Sigmoid colon (tissue), 6 donors: ENCODE measurements at regions not wholly inside any gene's neighbourhood (a gene's known extent, or its start where the extent isn't known, plus 50 kb on each side); places are given as distances from the start of the nearest gene placed in this dataset.

ENCODE experiments used
- DNase-seq: peaks from one replicate; pipeline ENCODE4 v3.0.0-alpha.2; 2019
- H3K27ac ChIP-seq, 4 donors: fragments of 200-600 bp; sonication (generic); one replicate each; pipeline ENCODE4 v1.5.1; 2016 to 2019; ENCODE audit warnings: mild to moderate bottlenecking in 1 of 4
- H3K27me3 ChIP-seq, 3 donors: fragments of 200-600 bp; sonication (generic); one replicate each; pipeline ENCODE4 v1.5.1; 2019; ENCODE audit warnings: mild to moderate bottlenecking in 1 of 3
- H3K36me3 ChIP-seq, 4 donors: fragments of 200-600 bp; sonication (generic); one replicate each; pipeline ENCODE4 v1.5.1; 2016 to 2019
- H3K4me1 ChIP-seq, 4 donors: fragments of 200-600 bp; sonication (generic); one replicate each; pipeline ENCODE4 v1.5.1; 2017 to 2019
- H3K4me3 ChIP-seq, 4 donors: fragments of 200-600 bp; sonication (generic); one replicate each; pipeline ENCODE4 v1.5.1; 2017 to 2019; ENCODE audit warnings: mild to moderate bottlenecking in 2 of 4, moderate library complexity in 1 of 4
- H3K9me3 ChIP-seq, 4 donors: fragments of 200-600 bp in 3 of 4; sonication (generic) in 3 of 4; one replicate each; pipeline versions ENCODE4 v1.5.1 to v1.6.1; 2013 to 2019
- EP300 ChIP-seq, 4 donors: sonication (generic); formaldehyde crosslinking; IDR thresholded peaks; one replicate each; pipeline ENCODE4 v1.6.1; 2017; ENCODE audit warnings: antibody characterized with exemption in 4 of 4
- POLR2A ChIP-seq, 2 donors: fragments of 450-650 bp; IDR thresholded peaks; one replicate each; pipeline ENCODE4 v1.6.1; 2016; ENCODE audit warnings: antibody characterized with exemption in 2 of 2, mild to moderate bottlenecking in 2 of 2, moderate library complexity in 2 of 2
- POLR2AphosphoS5 ChIP-seq, 4 donors: sonication (generic); formaldehyde crosslinking; IDR thresholded peaks; one replicate each; pipeline ENCODE4 v1.6.1; 2017; ENCODE audit warnings: antibody characterized with exemption in 4 of 4
- WGBS, 2 donors: extraction: QIAGEN DNeasy Blood & Tissue Kit; methylation state at CpG; one replicate each; pipeline ENCODE4 v1.1.7; 2013; 5-methylcytosine and 5-hydroxymethylcytosine counted together
- intact Hi-C: fragments of 100-400 bp; cut with DNase I; formaldehyde crosslinking; loops from one replicate; pipeline ENCODE4 v1.15.1; 2023
- TF ChIP-seq, protein P1 (sequence below), 4 experiments: fragments of 450-650 bp in 3 of 4; fragments of 200-600 bp in 1 of 4; IDR thresholded peaks; one replicate each; pipeline ENCODE4 v1.5.1; 2016 to 2019; ENCODE audit warnings: antibody characterized with exemption in 4 of 4, mild to moderate bottlenecking in 3 of 4, moderate library complexity in 2 of 4
- donor health status: healthy with polysubstance abuse.
- donor health status: healthy.

DNA sequence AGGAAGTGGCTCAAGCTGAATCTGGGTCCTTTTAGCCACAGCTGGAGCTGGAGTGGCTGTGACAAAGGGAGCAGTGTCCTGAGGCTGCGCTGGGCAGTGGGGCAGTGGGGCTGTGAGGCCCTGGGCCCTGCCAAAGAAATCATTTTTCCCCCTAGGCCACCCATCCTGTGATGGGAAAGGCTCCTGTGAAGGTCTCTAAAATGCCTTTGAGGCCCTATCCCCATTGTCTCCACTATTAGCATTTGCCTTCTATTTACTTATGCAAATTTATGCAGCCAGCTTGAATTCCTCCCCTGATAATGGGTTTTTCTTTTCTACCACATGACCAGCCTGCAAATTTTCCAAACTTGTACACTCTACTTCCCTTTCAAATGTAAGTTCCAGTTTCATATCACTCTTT is 539.2 kb downstream of the MEI4 start:
- intact Hi-C loops, result no loop called here
- Histone ChIP-seq H3K27me3 (no peaks in the 10 kb centered on the region), H3K4me1 (no peaks in the 10 kb centered on the region), H3K36me3 (no peaks in the 10 kb centered on the region), H3K9me3 (no peaks in the 10 kb centered on the region), H3K4me3 (no peak overlapping the region), H3K27ac (no peak overlapping the region)
- TF ChIP-seq POLR2A (IDR thresholded peaks at IDR 0.05), result no peak
- no peak for TF ChIP-seq POLR2AphosphoS5 (IDR thresholded peaks at IDR 0.05)
- TF ChIP-seq EP300 (IDR thresholded peaks at IDR 0.05), result no peak
- TF ChIP-seq, protein P1, sequence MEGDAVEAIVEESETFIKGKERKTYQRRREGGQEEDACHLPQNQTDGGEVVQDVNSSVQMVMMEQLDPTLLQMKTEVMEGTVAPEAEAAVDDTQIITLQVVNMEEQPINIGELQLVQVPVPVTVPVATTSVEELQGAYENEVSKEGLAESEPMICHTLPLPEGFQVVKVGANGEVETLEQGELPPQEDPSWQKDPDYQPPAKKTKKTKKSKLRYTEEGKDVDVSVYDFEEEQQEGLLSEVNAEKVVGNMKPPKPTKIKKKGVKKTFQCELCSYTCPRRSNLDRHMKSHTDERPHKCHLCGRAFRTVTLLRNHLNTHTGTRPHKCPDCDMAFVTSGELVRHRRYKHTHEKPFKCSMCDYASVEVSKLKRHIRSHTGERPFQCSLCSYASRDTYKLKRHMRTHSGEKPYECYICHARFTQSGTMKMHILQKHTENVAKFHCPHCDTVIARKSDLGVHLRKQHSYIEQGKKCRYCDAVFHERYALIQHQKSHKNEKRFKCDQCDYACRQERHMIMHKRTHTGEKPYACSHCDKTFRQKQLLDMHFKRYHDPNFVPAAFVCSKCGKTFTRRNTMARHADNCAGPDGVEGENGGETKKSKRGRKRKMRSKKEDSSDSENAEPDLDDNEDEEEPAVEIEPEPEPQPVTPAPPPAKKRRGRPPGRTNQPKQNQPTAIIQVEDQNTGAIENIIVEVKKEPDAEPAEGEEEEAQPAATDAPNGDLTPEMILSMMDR (IDR thresholded peaks at IDR 0.05), result no peak
- 42 to 55% methylated on average over 1 of the region's 1 CpG for WGBS, 2 donors
- no peak for DNase-seq

- intact Hi-C loops, result no loop called here
- Histone ChIP-seq H3K27ac (no peak overlapping the region), H3K27me3 (no peaks in the 10 kb centered on the region), H3K9me3 (no peaks in the 10 kb centered on the region), H3K4me3 (no peak overlapping the region), H3K36me3 (no peaks in the 10 kb centered on the region), H3K4me1 (no peaks in the 10 kb centered on the region)
- TF ChIP-seq POLR2A (IDR thresholded peaks at IDR 0.05) (no peak), EP300 (IDR thresholded peaks at IDR 0.05) (no peak), POLR2AphosphoS5 (IDR thresholded peaks at IDR 0.05) (no peak)
- TF ChIP-seq, protein P1 (IDR thresholded peaks at IDR 0.05), result no peak
- DNase-seq, result no peak
- WGBS, 2 donors, result 34 to 55% methylated on average over 5 of the region's 5 CpGs
Measured at GRCh38 chr6:78199044-78199443, 546.2 kb downstream of the MEI4 start.

DNA sequence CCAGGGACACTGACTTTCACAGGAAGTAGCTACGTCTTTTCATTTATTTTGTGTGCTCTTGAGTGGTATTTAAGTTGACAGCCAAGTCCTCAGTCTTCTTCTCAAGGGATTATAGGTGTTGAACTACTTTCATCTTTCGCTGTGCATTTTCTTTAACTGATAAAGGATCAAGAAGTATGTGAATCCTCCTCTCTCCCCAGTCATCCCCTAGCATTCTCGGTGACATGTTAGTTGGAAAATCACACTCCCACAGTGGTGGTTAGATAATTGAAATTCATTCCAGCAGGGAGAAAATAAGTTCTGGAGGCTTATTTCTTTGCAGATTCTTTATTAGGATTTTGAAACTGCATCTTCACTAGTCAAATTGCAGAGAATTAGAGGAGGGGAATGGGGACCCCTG is 569.4 kb downstream of the MEI4 start:
- TF ChIP-seq EP300 (IDR thresholded peaks at IDR 0.05) (no peak), POLR2AphosphoS5 (IDR thresholded peaks at IDR 0.05) (no peak), POLR2A (IDR thresholded peaks at IDR 0.05) (no peak)
- TF ChIP-seq, protein P1 (IDR thresholded peaks at IDR 0.05), result no peak
- H3K27ac ChIP-seq, result no peak overlapping the region
- no peaks in the 10 kb centered on the region for H3K27me3 ChIP-seq
- H3K36me3 ChIP-seq, result no peaks in the 10 kb centered on the region
- H3K9me3 ChIP-seq, result no peaks in the 10 kb centered on the region
- no peaks in the 10 kb centered on the region for H3K4me1 ChIP-seq
- no peak for DNase-seq
- intact Hi-C loops, result no loop called here
- H3K4me3 ChIP-seq, result no peak overlapping the region
- WGBS, 2 donors, result 67 to 73% methylated on average over 3 of the region's 3 CpGs

- Histone ChIP-seq H3K27me3 (no peaks in the 10 kb centered on the region), H3K4me1 (no peaks in the 10 kb centered on the region), H3K9me3 (peaks cover 0 to 3% (median 0%) of the 10 kb centered on the region in 4 donors), H3K36me3 (no peaks in the 10 kb centered on the region), H3K4me3 (no peak overlapping the region), H3K27ac (no peak overlapping the region)
- intact Hi-C loops, result no loop called here
- WGBS, 2 donors, result 83 to 89% methylated on average over 3 of the region's 3 CpGs
- TF ChIP-seq EP300 (IDR thresholded peaks at IDR 0.05) (no peak), POLR2A (IDR thresholded peaks at IDR 0.05) (no peak), POLR2AphosphoS5 (IDR thresholded peaks at IDR 0.05) (no peak)
- TF ChIP-seq, protein P1 (IDR thresholded peaks at IDR 0.05), result no peak
- no peak for DNase-seq
Measured at GRCh38 chr6:78231002-78231401, 578.2 kb downstream of the MEI4 start.

DNA sequence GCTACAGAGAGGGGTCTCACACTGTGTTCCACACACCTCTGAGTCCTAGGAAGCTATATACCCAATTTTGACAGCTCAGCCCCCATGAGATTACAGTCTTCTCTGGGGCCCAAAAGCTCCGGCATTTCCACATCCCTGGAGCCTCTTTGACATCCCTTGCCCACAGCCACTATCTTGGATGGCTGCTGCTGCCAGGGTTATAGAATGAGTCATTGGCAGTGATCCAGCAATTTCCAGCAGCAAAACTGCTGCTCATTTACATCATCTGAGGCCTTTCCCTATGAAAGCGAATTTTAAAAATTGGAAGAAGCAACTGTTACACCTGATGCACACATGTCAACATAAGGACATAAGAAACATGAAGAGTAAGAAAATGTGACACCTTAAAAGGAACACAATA is 590.7 kb downstream of the MEI4 start:
- no peak overlapping the region for H3K27ac ChIP-seq
- H3K4me1 ChIP-seq, result no peaks in the 10 kb centered on the region
- DNase-seq, result no peak
- intact Hi-C loops, result no loop called here
- 86 to 92% methylated on average over 2 of the region's 2 CpGs for WGBS, 2 donors
- TF ChIP-seq POLR2AphosphoS5 (IDR thresholded peaks at IDR 0.05) (no peak), EP300 (IDR thresholded peaks at IDR 0.05) (no peak), POLR2A (IDR thresholded peaks at IDR 0.05) (no peak)
- TF ChIP-seq, protein P1 (IDR thresholded peaks at IDR 0.05), result no peak
- no peaks in the 10 kb centered on the region for H3K36me3 ChIP-seq
- no peak overlapping the region for H3K4me3 ChIP-seq
- no peaks in the 10 kb centered on the region for H3K27me3 ChIP-seq
- H3K9me3 ChIP-seq, result peaks cover 0 to 5% (median 2%) of the 10 kb centered on the region in 4 donors
